ENCODE measurements at regions not wholly inside any gene's neighbourhood (a gene's known extent, or its start where the extent isn't known, plus 50 kb on each side); places are given as distances from the start of the nearest gene placed in this dataset.

DNA sequence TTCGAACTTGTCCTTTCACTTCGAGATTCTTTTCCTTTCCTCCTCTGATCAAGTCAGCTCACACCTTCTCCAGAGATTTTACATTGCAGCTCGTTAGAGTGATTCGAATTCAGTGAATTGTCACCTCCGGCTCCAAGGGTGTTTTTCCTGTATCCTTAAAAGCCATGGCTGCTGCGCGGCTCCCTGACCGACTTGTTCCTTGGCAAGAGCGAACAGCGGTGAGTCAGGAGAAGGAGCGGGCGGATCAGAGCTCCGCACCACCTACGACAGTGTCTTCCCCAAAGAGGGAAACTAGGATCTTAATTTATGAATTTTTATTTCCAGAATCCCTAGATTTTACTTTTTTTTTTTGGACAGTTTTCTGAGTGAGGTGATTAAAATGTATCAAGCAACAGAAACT, 204.4 kb upstream of the ADGRL2 start:
- TF ChIP-seq NFIB (CRISPR knock-in tag; IDR thresholded peaks at IDR 0.05; ENCODE audit: borderline replicate concordance) (no peak), ZBTB7B (CRISPR knock-in tag; IDR thresholded peaks at IDR 0.05) (no peak), ZFY (CRISPR knock-in tag; IDR thresholded peaks at IDR 0.05) (no peak), ZNF10 (CRISPR knock-in tag; IDR thresholded peaks at IDR 0.05; ENCODE audit: borderline replicate concordance, low read depth) (no peak), HCFC1 (IDR thresholded peaks at IDR 0.05; ENCODE audit: low read depth, low read length) (no peak), GPN1 (CRISPR knock-in tag; IDR thresholded peaks at IDR 0.05; ENCODE audit: borderline replicate concordance) (no peak), ZNF749 (CRISPR knock-in tag; IDR thresholded peaks at IDR 0.05; ENCODE audit: borderline replicate concordance) (no peak), FOXM1 (CRISPR knock-in tag; IDR thresholded peaks at IDR 0.05) (no peak), ZMAT3 (CRISPR knock-in tag; conservative IDR thresholded peaks at IDR 0.05) (no peak), ZSCAN22 (CRISPR knock-in tag; IDR thresholded peaks at IDR 0.05) (no peak), ZNF292 (CRISPR knock-in tag; IDR thresholded peaks at IDR 0.05; ENCODE audit: borderline replicate concordance, low read depth) (no peak), JUND (CRISPR knock-in tag; IDR thresholded peaks at IDR 0.05) (no peak), ZFP41 (CRISPR knock-in tag; IDR thresholded peaks at IDR 0.05; ENCODE audit: borderline replicate concordance) (no peak), ZNF746 (CRISPR knock-in tag; IDR thresholded peaks at IDR 0.05) (no peak), ZNF580 (CRISPR knock-in tag; IDR thresholded peaks at IDR 0.05; ENCODE audit: borderline replicate concordance, low read depth) (no peak)
- H3K9ac ChIP-seq (ENCODE audit: insufficient read depth, low read depth, low read length): no peak overlapping the region
- no peak overlapping the region for H3K27ac ChIP-seq (ENCODE audit: extremely low read length, insufficient read depth, low read length)
- intact Hi-C loops (cut with micrococcal nuclease; ENCODE audit: unreplicated experiment) (no loop called here), in situ Hi-C loops (cut with HindIII; ENCODE audit: extremely low pct_ligation_motif_present, low pct_unique_long_range_greater_than_20kb) (no loop called here)
- BruUV-seq (replicated peaks): no TSS peak
- CTCF ChIA-PET (ENCODE audit: low intra/inter-chr PET ratio, low total read pairs): no interaction called here
- no peak for DNase-seq (ENCODE audit: low spot score)
- no peak overlapping the region for H3K4me3 ChIP-seq (replicated peaks in 1 of 3; ENCODE audit: insufficient read depth in 1 of 3, low read depth in 2 of 3, low read length in 3 of 3)
- no peaks in the 10 kb centered on the region for H3K27me3 ChIP-seq (ENCODE audit: control insufficient read depth in 1 of 2, insufficient read depth in 2 of 2, low read length in 2 of 2)
- H3K4me2 ChIP-seq (ENCODE audit: low read depth, low read length): no peak overlapping the region
- FAIRE-seq: no peak
- no peak for ATAC-seq
- POLR2A ChIA-PET: no interaction called here
- H2AFZ ChIP-seq (ENCODE audit: low read length): no peak overlapping the region
- WGBS (ENCODE audit: low lambda C conversion rate): 53% methylated on average over 14 of the region's 14 CpGs
- no peaks in the 10 kb centered on the region for H3K36me3 ChIP-seq (replicated peaks in 1 of 2; ENCODE audit: control insufficient read depth in 1 of 2, insufficient read depth in 2 of 2, low read length in 2 of 2)
- H3K4me1 ChIP-seq (ENCODE audit: insufficient read depth, low read length): no peaks in the 10 kb centered on the region
- no peaks in the 10 kb centered on the region for H3K79me2 ChIP-seq (ENCODE audit: insufficient read depth, low read length)
- peaks cover 22% of the 10 kb centered on the region; the same call in 1 of the 2 replicates for H3K9me3 ChIP-seq (ENCODE audit: low read length)
- no peaks in the 10 kb centered on the region for H4K20me1 ChIP-seq (ENCODE audit: insufficient read depth, low read length)

Data from HepG2 (cell line).